Activated CD4-positive, alpha-beta T cell treated with anti-CD3 and anti-CD28 coated beads, Interleukin-2, amount 50 U/mL, for 16 hours (primary cell): ENCODE measurements at regions not wholly inside any gene's neighbourhood (a gene's known extent, or its start where the extent isn't known, plus 50 kb on each side); places are given as distances from the start of the nearest gene placed in this dataset.
"Not testable (repeated sequence)": the region's sequence is repeated elsewhere in the genome, so short reads cannot be mapped to it uniquely, and the experiment has no call there.

ENCODE experiments used
- DNase-seq: peaks from one replicate; pipeline ENCODE4 v3.0.0-alpha.2; 2020

DNA sequence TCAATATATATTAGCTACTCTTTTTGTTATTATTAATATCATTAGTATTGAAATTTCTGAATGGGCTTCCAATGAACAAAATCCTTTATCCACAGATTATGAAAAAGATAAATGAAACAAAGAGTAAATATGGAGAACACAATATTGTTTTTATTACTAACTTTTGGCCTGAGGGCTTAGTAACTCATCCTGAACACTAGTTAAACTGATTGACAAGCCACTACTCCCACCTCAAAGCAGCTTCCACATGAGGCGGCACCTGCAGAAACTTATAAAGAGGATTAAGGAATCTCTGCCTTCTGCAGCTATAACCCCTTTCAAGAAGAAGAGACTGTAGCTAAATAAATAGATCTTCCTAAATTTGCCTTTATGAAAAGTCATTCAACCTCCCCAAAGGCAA is 187.6 kb upstream of the ALG10 start:
- no peak for DNase-seq

DNA sequence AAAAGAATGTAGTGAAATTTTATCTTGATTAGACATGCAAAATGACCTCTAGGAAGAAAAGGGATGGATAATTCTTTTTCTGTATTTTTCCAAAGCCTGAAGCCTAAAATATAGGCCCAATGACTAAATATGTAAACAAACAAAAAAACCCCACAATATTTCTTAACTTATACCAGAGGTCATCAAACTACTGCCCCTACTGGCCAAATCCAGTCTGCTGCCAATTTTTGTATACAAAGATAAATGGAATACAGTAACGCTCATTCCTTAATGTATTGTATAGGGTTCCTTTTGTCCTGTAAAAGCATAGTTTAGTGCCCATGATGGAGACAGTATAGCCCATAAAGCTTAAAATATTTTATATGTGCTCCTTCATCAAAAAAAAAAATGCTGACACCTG is 145.7 kb upstream of the ALG10 start:
- no peak for DNase-seq

DNA sequence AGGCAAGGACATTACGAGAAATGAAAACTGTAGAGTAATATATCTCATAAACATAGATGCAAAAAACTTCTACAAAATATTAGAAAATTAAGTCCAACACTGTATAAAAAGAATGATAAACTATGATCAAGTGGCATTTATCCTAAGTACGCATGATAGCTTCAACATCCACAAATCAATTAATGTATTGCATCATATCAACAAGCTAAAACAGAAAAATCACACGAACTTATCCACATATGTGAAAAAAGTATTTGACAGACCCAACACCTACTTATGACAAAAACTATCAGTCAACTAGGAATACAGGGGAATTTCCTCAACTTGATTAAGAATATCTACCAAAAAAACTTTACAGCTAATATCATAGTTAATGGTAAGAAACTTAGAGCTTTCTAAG is 129.9 kb upstream of the ALG10 start:
- no peak for DNase-seq

DNA sequence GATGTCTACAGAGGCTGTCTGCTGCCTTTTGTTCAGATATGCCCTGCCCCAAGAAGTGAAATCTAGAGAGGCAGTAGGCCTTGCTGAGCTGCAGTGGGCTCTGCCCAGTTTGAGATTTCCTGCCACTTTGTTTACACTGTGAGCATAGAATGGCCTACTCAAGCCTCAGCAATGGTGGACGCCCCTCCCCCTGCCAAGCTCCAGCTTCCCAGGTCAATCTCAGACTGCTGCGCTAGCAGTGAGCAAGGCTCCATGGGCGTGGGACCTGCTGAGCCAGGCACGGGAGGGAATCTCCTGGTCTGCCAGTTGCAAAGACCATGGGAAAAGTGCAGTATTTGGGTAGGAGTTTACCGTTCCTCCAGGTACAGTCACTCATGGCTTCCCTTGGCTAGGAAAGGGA is 101.8 kb upstream of the ALG10 start:
- DNase-seq = not testable (repeated sequence)

DNA sequence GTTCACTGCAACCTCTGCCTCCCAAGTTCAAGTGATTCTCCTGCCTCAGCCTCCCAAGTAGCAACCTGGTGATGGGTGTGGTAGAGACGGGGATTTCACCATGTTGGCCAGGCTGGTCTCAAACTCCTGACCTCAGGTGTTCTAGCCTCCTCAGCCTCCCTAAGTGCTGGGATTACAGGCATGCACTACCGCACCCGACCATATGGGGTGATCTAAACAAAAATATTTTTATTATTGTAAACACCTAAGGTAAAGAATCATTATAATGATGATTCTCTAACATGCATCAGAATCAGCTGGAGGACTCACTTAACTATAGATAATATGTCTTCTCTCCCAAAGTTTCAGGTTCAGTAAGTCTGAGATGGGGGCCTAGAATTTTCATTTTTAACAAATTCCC is 96.2 kb upstream of the ALG10 start:
- DNase-seq = no peak

DNA sequence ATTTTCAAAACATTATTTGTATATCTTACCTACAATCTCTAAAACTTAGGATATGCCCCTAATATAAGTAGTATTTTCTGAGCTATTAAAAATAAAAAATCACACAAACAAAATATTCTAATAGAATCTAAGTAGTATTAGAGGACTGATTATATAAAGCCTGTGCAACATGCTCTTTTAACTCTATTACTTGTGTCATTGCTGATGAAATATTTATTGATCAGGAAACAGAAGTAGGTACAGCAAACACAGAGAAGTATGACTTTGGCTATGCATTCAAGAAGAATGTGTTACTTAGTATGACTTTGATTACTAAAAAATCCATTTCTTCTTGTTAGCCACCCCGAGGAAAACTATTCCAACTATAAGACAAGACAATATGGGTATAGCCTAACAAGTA is 84.6 kb upstream of the ALG10 start:
- not testable (repeated sequence) for DNase-seq

DNA sequence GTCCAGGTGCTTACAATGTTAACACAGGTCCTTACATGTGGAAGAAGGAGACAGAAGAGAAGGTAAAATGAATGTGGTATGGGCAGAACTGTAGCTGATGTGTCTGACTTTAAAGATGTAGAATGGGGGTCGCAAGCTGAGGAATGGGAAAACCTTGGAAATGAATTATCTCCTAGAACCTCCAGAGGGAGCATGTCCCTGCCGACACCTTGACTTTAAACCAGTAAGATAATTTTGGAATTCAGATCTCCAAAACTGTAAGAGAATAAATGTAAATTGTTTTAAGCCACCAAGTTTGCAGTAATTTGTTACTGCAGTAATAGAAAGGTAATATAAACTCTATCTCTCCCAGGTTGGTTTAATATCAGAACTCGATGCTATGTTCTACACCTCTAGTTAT is 80.1 kb upstream of the ALG10 start:
- no peak for DNase-seq

DNA sequence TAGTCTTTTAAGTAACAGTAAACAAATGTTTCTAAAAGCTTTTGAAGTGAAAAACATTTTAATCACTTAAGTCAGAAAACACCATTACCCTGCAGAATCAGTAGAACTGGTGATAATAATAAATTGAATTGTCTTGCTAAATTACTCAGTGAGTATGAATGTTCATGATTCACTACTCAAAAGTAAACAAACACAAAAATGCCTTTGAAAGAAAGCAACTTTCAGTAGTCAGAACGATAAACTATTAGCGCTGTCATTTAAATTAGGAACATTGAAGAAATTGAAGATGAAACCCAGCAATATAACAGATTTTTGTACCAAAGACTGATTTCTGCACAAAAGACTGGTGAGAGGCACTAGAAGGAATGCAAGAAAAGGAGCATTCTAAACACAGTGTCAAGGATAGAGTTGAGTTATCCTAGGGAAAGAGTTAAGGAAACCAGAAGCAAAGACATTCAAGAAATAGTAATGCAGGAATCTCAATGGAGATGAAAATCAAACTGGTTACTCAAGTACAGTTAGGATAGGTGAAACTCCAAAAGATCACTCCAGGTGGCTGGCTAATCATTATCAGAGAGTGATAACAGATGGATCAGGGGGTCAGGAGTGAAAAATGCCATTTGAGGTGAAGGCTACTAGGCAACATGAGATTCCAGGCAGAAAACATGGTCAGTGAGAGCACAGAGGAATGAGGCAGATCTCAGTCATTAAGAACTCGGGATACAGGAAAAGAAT is 77.4 kb upstream of the ALG10 start:
- no peak for DNase-seq

DNA sequence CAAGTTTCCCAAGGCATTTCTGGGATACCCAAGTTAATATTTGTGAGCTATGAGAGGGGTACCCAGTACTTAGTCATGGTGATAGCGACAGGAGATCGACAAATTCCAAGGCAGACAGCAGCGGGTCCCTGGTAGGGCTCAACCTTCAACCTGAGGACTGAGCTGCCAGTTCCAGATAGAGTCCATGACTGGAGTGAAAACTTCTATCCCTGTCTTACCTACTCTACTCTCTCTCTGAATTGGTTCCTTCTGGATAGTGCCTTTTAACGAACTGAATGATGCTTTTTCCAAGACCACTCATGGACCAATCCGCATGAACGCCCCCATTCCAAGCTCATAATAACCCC is 76.9 kb upstream of the ALG10 start:
- no peak for DNase-seq

DNA sequence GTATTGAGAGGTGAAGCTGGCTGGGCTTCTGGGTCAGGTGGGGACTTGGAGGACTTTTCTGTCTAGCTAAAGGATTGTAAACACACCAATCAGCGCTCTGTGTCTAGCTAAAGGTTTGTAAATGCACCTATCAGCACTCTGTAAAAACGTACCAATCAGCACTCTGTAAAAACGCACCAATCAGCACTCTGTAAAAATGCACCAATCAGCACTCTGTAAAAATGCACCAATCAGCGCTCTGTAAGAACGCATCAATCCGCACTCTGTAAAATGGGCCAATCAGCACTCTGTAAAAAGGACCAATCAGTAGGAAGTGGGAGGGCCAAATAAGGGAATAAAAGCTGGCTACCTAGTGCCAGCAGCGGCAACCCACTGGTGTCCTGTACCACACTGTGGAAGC is 56.1 kb upstream of the ALG10 start:
- DNase-seq = not testable (repeated sequence)

DNA sequence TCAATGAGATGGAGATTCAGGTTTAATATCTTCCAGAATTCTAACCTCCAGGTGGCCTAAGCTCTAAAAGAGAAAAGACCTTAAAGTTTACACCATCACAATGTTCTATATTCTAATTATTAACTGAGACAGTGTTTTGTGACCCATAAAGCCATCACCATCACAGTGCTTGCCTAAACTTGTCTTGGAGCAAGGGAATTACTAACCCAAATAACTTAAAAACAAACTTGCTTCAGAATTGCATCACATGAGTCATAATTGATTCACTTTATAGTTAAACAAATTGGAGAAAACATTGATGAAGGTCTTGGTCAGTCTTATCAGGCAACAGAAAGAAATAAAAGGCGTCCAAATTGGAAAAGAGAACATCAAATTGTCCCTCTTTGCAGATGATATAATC is 54.5 kb upstream of the ALG10 start:
- no peak for DNase-seq
